ENCODE measurements at regions not wholly inside any gene's neighbourhood (a gene's known extent, or its start where the extent isn't known, plus 50 kb on each side); places are given as distances from the start of the nearest gene placed in this dataset.

- peaks cover 11% of the 10 kb centered on the region for H3K36me3 Mint-ChIP-seq (ENCODE audit: low read depth)
- H3K27ac Mint-ChIP-seq (ENCODE audit: unreplicated experiment) = no peak overlapping the region
These were observed 146.1 kb upstream of the KBTBD8 start for GRCh38 chr3:66851894-66852613.

GRCh38 chr3:66854601-66855151 is 143.4 kb upstream of the KBTBD8 start:
- Mint-ChIP-seq H3K27ac (ENCODE audit: unreplicated experiment) (peak overlapping the region; percentile 83), H3K36me3 (ENCODE audit: low read depth) (peaks cover 11% of the 10 kb centered on the region), H3K4me3 (no peak overlapping the region), H3K9me3 (peaks cover 16% of the 10 kb centered on the region), H3K4me1 (peaks cover 32% of the 10 kb centered on the region), H3K27me3 (ENCODE audit: low read depth) (no peaks in the 10 kb centered on the region)
- no peak for DNase-seq (ENCODE audit: low read depth, low spot score)
- no peak for TF ChIP-seq CTCF (conservative IDR thresholded peaks at IDR 0.05)

More at GRCh38 chr3:66851894-66852613, 146.1 kb upstream of the KBTBD8 start:
- Mint-ChIP-seq H3K27me3 (ENCODE audit: low read depth) (no peaks in the 10 kb centered on the region), H3K4me1 (peaks cover 32% of the 10 kb centered on the region), H3K9me3 (peaks cover 13% of the 10 kb centered on the region), H3K4me3 (no peak overlapping the region)
- no peak for DNase-seq (ENCODE audit: low read depth, low spot score)
- TF ChIP-seq CTCF (conservative IDR thresholded peaks at IDR 0.05) = no peak

- Mint-ChIP-seq H3K4me1 (peaks cover 29% of the 10 kb centered on the region), H3K27ac (ENCODE audit: unreplicated experiment) (peak overlapping the region; percentile 39), H3K36me3 (ENCODE audit: low read depth) (peaks cover 17% of the 10 kb centered on the region), H3K4me3 (no peak overlapping the region), H3K27me3 (ENCODE audit: low read depth) (no peaks in the 10 kb centered on the region), H3K9me3 (peaks cover 16% of the 10 kb centered on the region)
- no peak for TF ChIP-seq CTCF (conservative IDR thresholded peaks at IDR 0.05)
- no peak for DNase-seq (ENCODE audit: low read depth, low spot score)
These were observed 141.6 kb upstream of the KBTBD8 start for GRCh38 chr3:66856533-66856932.

- peak; percentile 32 for TF ChIP-seq CTCF (conservative IDR thresholded peaks at IDR 0.05)
- peak; percentile 8 for DNase-seq (ENCODE audit: low read depth, low spot score)
- H3K4me3 Mint-ChIP-seq = no peak overlapping the region
- peaks cover 24% of the 10 kb centered on the region for H3K4me1 Mint-ChIP-seq
- H3K27me3 Mint-ChIP-seq (ENCODE audit: low read depth) = no peaks in the 10 kb centered on the region
- peaks cover 10% of the 10 kb centered on the region for H3K9me3 Mint-ChIP-seq
- H3K27ac Mint-ChIP-seq (ENCODE audit: unreplicated experiment) = peak overlapping the region; percentile 65
- peaks cover 13% of the 10 kb centered on the region for H3K36me3 Mint-ChIP-seq (ENCODE audit: low read depth)
These were observed 139.3 kb upstream of the KBTBD8 start for GRCh38 chr3:66858656-66859381.

- no peak overlapping the region for H3K27ac Mint-ChIP-seq (ENCODE audit: unreplicated experiment)
- peaks cover 12% of the 10 kb centered on the region for H3K4me1 Mint-ChIP-seq
- no peak for DNase-seq (ENCODE audit: low read depth, low spot score)
These were observed 137.3 kb upstream of the KBTBD8 start for GRCh38 chr3:66860771-66861170.

More at GRCh38 chr3:66860771-66861170, 137.3 kb upstream of the KBTBD8 start:
- Mint-ChIP-seq H3K9me3 (peaks cover 10% of the 10 kb centered on the region), H3K27me3 (ENCODE audit: low read depth) (no peaks in the 10 kb centered on the region), H3K36me3 (ENCODE audit: low read depth) (peaks cover 13% of the 10 kb centered on the region), H3K4me3 (no peak overlapping the region)
- TF ChIP-seq CTCF (conservative IDR thresholded peaks at IDR 0.05) = no peak
